ENCODE measurements at regions not wholly inside any gene's neighbourhood (a gene's known extent, or its start where the extent isn't known, plus 50 kb on each side); places are given as distances from the start of the nearest gene placed in this dataset.
"Not testable (repeated sequence)": the region's sequence is repeated elsewhere in the genome, so short reads cannot be mapped to it uniquely, and the experiment has no call there.

DNA sequence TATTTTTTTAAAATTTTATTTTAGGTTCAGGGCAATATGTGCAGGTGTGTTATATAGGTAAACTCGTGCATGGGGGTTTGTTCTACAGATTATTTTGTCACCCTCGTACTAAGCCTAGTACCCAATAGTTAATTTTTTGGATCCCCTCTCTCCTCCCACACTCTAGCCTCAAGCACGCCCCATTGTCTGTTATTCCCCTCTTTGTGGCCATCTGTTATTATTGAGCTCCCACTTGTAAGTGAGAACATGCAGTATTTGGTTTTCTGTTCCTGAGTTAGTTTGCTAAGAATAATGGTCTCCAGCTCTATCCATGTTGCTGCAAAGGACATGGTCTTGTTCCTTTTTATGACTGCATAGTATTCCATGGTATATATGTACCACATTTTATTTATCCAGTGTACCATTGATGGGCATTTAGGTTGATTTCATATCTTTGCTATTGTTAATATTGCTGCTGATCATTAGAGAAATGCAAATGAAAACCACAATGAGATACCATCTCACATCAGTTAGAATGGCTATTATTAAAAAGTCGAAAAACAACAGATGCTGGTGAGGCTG, 753.7 kb upstream of the CTNND2 start:
- DNase-seq (ENCODE audit: low read depth) = not testable (repeated sequence)

DNA sequence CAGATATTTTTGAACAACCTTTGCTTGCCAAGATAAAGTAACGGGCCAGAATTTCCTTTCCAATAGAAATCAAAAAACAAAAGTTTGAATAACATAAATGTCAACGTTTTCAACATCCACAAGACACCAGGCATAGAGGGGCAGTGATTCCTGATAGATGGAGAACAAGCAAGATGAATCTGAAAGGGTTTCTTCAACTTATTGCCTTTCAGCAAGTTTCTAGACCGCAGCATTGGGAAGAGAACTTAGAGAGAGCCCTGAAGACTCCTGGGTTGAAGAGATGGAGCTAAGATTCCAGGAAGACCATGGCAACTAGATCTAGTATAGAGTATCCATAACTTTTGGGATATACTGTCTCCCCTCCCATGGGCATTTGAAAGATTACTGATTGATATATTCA, 751.4 kb upstream of the CTNND2 start:
- no peak for DNase-seq (ENCODE audit: low read depth)

DNA sequence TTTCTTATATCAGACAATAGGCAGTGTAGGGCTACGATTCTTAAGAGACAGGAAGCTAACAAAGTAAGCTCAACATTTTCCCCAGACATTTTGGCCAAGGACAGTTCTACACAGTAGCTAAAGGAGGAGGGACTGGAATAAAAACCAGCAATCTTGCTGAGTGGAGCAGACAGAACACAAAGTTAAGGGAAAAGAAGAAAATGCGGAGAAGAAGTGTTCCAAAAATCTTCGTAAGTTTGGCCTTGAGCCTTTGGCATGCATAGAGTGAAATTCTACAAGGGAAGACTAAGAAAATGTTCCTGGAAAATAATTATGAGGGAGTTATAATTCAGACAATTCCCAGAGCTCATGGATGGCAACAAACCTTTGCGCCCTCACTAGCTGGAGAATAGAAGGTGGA, 748.0 kb upstream of the CTNND2 start:
- no peak for DNase-seq (ENCODE audit: low read depth)

GRCh38 chr5:12648558-12648957, 744.3 kb upstream of the CTNND2 start:
- no peak for DNase-seq (ENCODE audit: low read depth)

- no peak for DNase-seq (ENCODE audit: low read depth)
Measured at GRCh38 chr5:12647613-12648012, 743.4 kb upstream of the CTNND2 start.

GRCh38 chr5:12645582-12645981, 741.3 kb upstream of the CTNND2 start:
- no peak for DNase-seq (ENCODE audit: low read depth)

DNA sequence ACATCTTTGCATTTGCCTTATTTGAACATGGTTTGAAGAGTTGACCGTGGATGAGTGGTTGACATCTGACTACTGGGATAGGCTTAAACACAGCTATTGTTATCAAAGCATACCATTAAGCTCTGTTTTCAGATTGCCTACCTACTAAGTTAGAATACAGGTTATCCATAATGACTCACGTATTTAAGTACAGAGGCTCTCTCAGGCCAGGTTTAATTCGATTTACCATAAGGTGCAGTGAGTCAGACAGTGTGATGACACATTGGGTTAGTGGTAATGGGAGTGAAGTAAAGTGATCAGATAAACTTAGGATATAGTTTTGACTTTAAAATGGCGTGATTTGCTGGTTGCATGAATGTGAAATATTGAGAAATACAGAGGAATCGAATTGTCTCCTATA, 732.0 kb upstream of the CTNND2 start:
- no peak for DNase-seq (ENCODE audit: low read depth)

DNA sequence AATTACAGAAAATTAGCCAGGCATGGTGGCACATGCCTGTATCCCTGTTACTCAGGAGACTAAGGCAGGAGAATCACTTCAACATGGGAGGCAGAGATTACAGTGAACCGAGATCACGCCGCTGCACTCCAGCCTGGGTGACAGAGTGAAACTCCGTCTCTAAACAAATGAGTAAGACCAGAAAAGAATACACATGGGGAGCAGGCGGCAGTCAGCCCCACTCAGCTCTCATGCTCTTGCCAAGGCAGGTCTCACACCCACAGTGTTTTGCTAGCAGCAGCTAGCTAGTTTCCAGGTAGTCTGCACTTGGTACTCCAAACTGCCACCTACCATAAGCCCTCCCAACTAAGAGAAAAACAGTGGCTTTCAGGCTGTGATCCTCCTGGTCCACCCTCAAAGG, 722.3 kb upstream of the CTNND2 start:
- DNase-seq (ENCODE audit: low read depth) = no peak

GRCh38 chr5:12625667-12626263, 721.5 kb upstream of the CTNND2 start:
- no peak for DNase-seq (ENCODE audit: low read depth)

DNA sequence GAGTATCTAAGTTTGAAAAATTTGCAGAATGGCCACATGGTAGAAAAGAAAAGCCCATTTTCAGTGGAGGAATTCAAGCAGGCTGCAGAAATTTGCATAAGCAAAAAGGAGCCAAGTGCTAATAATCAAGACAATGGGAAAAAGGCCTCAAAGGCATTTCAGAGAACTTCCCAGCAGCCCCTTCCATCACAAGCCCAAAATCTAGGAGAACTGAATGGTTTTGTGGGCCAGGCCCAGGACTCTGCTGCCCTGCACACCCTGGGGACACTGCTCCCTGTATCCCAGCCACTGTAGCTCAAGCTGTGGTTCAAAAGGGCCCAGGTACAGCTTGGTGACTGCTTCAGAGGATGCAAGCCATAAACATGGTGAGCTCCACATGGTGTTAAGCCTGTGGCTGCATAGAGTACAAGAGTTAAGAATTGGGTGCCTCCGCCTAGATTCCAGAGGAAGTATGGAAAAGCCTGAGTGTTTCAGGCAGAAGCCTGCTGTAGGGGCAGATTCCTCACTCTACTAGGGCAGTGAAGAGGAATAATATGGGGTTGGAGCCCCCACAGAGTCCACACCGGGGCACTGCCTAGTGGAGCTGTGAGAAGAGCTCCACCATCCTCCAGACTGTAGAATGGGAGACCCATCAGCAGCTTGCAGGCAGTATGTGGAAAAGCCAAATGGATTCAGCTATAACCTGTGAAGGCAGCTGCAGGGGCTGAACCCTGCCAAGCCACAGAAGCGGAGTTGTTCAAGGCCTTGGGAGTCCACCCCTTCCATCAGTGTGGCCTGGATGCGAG, 720.7 kb upstream of the CTNND2 start:
- DNase-seq (ENCODE audit: low read depth) = no peak

GRCh38 chr5:12623408-12623807, 719.2 kb upstream of the CTNND2 start:
- no peak for DNase-seq (ENCODE audit: low read depth)

DNA sequence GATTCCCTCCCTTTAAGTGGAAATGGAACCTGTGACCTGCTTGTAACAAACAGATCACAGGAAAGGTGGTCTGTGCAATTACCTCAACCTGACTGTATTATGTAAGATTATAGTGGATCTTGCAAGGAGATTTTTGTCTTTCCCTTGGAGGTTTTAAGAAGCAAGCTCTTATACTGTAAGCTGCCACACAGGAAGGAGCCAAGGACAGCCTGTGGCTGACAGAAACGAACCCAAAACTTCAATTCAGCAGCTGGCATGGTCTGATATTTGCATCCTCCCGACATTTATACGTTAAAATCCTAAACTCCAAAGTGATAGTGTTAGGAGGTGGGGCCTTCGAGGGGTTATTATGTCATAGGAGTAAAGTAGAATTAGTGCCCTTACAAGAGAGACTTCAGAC, 711.8 kb upstream of the CTNND2 start:
- no peak for DNase-seq (ENCODE audit: low read depth)

GRCh38 chr5:12615141-12615820, 711.0 kb upstream of the CTNND2 start:
- DNase-seq (ENCODE audit: low read depth) = no peak

DNA sequence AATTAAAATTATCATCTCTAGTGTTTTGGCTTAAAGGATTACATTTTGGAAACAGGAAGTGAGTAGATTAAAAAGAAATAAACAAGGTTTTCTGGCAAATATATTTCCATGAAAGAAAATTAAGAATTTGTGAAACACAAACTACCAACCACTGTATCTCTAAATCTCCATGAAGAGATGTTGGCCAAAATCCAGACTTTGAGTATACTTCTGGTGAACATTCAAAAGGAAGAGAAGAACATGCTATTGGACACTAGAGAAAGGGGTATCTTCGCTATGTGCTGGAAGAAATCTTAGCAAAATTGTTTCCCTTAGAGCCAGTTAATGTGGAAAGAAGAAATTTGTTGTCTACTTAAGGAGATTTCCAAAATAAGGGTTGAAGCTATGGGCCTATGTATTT, 710.4 kb upstream of the CTNND2 start:
- no peak for DNase-seq (ENCODE audit: low read depth)

DNA sequence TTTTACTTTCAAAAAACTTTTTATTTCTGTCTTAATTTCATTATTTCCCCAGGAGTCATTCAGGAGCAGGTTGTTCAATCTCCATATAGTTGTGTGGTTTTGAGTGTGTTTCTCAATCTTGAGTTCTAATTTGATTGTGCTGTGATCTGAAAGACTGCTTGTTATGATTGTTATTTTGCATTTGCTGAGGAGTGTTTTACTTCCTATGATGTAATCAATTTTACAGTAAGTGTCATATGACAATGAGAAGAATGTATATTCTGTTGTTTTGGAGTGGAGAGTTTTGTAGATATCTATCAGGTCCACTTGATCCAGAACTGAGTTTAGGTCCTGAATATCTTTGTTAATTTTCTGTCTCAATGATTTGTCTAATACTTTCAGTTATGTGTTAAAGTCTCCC, 706.9 kb upstream of the CTNND2 start:
- no peak for DNase-seq (ENCODE audit: low read depth)

GRCh38 chr5:12607817-12608216, 703.6 kb upstream of the CTNND2 start:
- not testable (repeated sequence) for DNase-seq (ENCODE audit: low read depth)

DNA sequence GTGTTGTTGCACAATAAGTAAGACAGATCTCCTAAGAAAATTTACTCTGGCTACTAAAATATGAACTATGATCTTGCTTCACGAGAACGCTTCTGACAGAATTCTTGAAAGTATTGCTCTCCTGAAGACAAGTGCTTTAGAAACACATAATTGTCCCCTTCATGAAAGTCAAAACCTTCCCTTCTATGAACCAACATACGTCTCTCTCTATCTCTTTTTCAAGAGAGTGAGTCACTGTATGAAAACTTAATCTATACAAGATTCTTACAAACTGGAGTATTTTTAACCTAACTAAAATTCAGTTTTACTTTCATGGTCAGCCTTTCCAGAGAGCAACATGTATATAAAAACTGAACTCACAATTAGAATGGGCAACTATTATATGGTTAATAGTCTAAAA, 688.0 kb upstream of the CTNND2 start:
- DNase-seq (ENCODE audit: low read depth) = no peak

DNA sequence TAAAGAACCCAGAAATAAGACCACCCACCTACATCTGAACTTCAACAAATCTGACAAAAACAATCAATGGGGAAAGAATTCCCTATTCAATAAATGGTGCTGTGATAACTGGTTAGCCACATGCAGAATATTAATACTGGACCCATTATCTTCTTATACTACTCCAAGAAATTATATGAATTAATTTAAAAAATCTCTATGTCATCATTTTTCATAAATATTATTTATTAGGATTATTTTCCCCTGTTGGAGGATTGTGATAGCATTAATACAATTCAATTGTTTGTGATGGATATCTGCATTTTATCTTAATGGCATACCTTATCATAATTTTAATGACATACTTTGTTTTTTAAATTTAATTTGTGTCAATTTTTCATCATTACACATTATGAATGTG, 682.2 kb upstream of the CTNND2 start:
- no peak for DNase-seq (ENCODE audit: low read depth)

DNA sequence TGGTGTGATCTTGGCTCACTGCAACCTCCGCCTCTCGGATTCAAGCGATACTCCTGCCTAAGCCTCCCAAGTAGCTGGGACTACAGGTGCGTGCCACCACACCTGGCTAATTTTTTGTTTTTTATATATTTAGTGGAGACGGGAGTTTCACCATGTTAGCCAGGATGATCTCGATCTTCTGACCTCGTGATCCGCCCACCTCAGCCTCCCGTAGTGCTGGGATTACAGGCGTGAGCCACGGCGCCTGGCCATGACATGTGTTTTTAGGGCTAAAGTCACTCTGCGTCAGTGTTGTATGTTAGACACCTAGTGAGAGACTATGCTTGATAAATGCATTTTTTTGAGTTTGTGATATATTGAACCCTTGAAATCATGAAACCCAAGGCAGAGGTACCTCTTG, 674.6 kb upstream of the CTNND2 start:
- DNase-seq (ENCODE audit: low read depth) = not testable (repeated sequence)

GRCh38 chr5:12576953-12577352, 672.7 kb upstream of the CTNND2 start:
- not testable (repeated sequence) for DNase-seq (ENCODE audit: low read depth)

DNA sequence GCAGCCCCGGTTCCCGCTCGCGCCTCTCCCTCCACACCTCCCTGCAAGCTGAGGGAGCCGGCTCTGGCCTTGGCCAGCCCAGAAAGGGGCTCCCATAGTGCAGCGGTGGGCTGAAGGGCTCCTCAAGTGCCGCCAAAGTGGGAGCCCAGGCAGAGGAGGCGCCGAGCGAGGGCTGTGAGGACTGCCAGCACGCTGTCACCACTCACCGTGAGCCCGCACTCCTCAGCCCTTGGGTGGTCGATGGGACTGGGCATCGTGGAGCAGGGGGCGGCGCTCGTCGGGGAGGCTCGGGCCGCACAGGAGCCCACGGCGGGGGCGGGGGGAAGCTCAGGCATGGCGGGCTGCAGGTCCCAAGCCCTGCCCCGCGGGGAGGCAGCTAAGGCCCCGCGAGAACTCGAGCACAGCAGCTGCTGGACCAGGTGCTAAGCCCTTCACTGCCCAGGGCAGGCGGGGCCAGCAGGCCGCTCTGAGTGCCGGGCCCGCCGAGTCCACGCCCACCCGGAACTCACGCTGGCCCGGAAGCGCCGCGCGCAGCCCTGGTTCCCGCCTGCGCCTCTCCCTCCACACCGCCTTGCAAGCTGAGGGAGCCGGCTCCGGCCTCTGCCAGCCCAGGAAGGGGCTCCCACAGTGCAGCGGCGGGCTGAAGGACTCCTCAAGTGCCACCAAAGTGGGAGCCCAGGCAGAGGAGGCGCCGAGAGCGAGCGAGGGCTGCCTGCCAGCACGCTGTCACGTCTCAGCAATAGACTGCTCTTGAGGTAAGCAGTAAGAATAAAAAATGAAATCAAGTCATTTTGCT, 670.2 kb upstream of the CTNND2 start:
- DNase-seq (ENCODE audit: low read depth) = not testable (repeated sequence)

GRCh38 chr5:12573916-12574297, 669.7 kb upstream of the CTNND2 start:
- DNase-seq (ENCODE audit: low read depth) = not testable (repeated sequence)
